Esophagus muscularis mucosa (tissue), 3 donors: ENCODE measurements at regions not wholly inside any gene's neighbourhood (a gene's known extent, or its start where the extent isn't known, plus 50 kb on each side); places are given as distances from the start of the nearest gene placed in this dataset.

Experiments
- CTCF ChIP-seq, 3 experiments: fragments of 200-600 bp in 2 of 3; fragments of 450-650 bp in 1 of 3; sonication (generic) in 2 of 3; IDR thresholded peaks; one replicate each; pipeline ENCODE4 v1.5.1; 2017 to 2019; ENCODE audit warnings: antibody characterized with exemption in 3 of 3, mild to moderate bottlenecking in 2 of 3, moderate library complexity in 1 of 3
- POLR2A ChIP-seq: fragments of 450-650 bp; IDR thresholded peaks from one replicate; pipeline ENCODE4 v1.6.1; 2017; ENCODE audit warnings: antibody characterized with exemption, moderate library complexity, mild to moderate bottlenecking, low read depth
- POLR2AphosphoS5 ChIP-seq, 2 donors: sonication (generic); formaldehyde crosslinking; IDR thresholded peaks; one replicate each; pipeline ENCODE4 v1.6.1; 2017; ENCODE audit warnings: antibody characterized with exemption in 2 of 2

DNA sequence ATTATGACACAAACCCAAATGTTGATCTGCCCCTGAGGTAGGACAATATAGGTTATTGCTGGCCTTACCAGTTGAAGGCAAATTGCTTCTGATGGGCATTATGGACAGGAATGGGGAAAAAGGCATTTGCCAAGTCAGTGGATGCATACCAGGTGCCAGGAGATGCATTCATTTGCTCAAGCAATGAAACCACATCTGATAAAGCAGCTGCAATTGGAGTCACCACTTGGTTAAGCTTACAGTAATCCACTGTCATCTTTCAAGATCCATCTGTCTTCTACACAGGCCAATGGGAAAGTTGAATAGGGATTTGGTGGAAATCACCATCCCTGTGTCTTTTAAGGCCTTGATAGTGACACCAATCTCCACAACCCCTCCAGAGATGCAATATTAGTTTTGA lies 648.6 kb downstream of the COL12A1 start:
- no peak for TF ChIP-seq CTCF (IDR thresholded peaks at IDR 0.05)
- no peak for TF ChIP-seq POLR2AphosphoS5 (IDR thresholded peaks at IDR 0.05)
- no peak for TF ChIP-seq POLR2A
